Ascending aorta (tissue), 2 donors: ENCODE measurements at regions not wholly inside any gene's neighbourhood (a gene's known extent, or its start where the extent isn't known, plus 50 kb on each side); places are given as distances from the start of the nearest gene placed in this dataset.

Experiments used
- DNase-seq, 2 donors: peaks; one replicate each; pipeline ENCODE4 v3.0.0-alpha.2; 2019; ENCODE audit warnings: low spot score in 2 of 2
- H3K27ac ChIP-seq, 2 donors: fragments of 200-600 bp; sonication (generic); one replicate each; pipeline ENCODE4 v1.5.1; 2016 to 2017; ENCODE audit warnings: mild to moderate bottlenecking in 1 of 2
- H3K27me3 ChIP-seq: fragments of 200-600 bp; sonication (generic); one replicate; pipeline ENCODE4 v1.5.1; 2017
- H3K36me3 ChIP-seq, 2 donors: fragments of 200-600 bp; sonication (generic); one replicate each; pipeline ENCODE4 v1.5.1; 2016
- H3K4me1 ChIP-seq, 2 donors: fragments of 200-600 bp; sonication (generic); one replicate each; pipeline ENCODE4 v1.5.1; 2016 to 2017; ENCODE audit warnings: mild to moderate bottlenecking in 1 of 2
- H3K4me3 ChIP-seq, 2 donors: fragments of 200-600 bp; sonication (generic); one replicate each; pipeline ENCODE4 v1.5.1; 2016 to 2017; ENCODE audit warnings: mild to moderate bottlenecking in 1 of 2
- H3K9me3 ChIP-seq, 2 donors: fragments of 200-600 bp; sonication (generic); one replicate each; pipeline ENCODE4 v1.5.1; 2016
- intact Hi-C: fragments of 100-400 bp; cut with DNase I; formaldehyde crosslinking; loops from one replicate; pipeline ENCODE4 v1.15.1; 2023
- TF ChIP-seq, protein P1 (sequence below), 3 experiments: fragments of 200-600 bp in 2 of 3; fragments of 450-650 bp in 1 of 3; sonication (generic) in 2 of 3; IDR thresholded peaks; one replicate each; pipeline ENCODE4 v1.5.1; 2016 to 2019; ENCODE audit warnings: antibody characterized with exemption in 3 of 3, mild to moderate bottlenecking in 1 of 3, moderate library complexity in 1 of 3

DNA sequence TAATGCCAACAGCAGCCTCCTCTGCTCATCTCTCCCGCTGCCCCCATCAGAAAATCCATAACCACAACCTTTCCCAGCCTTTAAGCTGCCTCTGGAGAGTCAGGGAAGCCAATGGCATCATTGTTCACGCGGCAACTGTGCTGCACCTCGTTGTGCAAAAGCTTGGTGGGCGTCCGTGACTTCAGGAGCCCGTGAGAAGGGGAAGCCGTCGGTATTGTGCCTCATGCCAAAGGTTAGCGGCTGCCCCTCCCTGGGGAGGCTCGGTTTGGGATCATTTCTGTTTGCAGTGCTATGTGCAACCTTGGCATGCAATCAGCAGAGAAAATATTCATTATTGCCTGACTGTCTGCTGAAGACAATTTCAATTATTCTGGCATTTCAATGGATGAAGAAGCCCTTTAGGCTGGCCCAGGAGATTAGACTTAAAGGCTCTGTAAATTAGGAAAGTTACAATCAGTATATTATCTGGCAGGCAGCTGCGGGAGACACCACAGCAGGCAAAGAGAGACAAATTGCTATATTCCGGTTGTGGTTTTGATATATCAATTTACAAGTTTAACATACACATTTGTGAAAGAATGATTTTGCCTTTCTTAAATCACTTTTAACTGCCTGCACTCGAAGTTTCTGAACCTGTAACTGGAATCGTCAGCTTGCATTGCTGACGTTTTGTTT is 244.5 kb downstream of the GATA3 start:
- H3K36me3 ChIP-seq, result no peaks in the 10 kb centered on the region
- H3K4me3 ChIP-seq, result no peak overlapping the region
- H3K27ac ChIP-seq, result no peak overlapping the region
- no peaks in the 10 kb centered on the region for H3K27me3 ChIP-seq
- DNase-seq, result no peak
- intact Hi-C loops, result no loop called here
- no peaks in the 10 kb centered on the region for H3K4me1 ChIP-seq
- TF ChIP-seq, protein P1, sequence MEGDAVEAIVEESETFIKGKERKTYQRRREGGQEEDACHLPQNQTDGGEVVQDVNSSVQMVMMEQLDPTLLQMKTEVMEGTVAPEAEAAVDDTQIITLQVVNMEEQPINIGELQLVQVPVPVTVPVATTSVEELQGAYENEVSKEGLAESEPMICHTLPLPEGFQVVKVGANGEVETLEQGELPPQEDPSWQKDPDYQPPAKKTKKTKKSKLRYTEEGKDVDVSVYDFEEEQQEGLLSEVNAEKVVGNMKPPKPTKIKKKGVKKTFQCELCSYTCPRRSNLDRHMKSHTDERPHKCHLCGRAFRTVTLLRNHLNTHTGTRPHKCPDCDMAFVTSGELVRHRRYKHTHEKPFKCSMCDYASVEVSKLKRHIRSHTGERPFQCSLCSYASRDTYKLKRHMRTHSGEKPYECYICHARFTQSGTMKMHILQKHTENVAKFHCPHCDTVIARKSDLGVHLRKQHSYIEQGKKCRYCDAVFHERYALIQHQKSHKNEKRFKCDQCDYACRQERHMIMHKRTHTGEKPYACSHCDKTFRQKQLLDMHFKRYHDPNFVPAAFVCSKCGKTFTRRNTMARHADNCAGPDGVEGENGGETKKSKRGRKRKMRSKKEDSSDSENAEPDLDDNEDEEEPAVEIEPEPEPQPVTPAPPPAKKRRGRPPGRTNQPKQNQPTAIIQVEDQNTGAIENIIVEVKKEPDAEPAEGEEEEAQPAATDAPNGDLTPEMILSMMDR (IDR thresholded peaks at IDR 0.05), result no peak
- H3K9me3 ChIP-seq, result no peaks in the 10 kb centered on the region

DNA sequence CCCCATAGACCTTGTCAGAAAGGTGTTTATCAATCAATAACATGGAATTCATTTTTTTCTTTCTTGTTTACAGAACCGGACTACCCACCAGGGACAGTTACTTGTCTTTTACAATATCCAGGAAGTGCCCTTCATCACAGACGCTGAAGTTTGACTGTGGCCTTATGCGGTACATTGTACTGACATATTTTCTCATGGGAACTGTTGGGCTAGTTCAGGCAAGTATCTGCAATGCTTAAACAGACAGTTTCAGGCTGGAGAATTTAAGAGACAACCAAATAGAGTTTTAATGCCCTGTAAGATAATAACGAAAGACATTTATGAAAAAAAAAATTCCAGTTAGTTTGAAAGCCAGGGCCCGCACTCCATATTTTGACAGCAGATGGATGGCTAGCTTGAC is 246.4 kb downstream of the GATA3 start:
- Histone ChIP-seq H3K36me3 (no peaks in the 10 kb centered on the region), H3K4me3 (no peak overlapping the region), H3K4me1 (no peaks in the 10 kb centered on the region), H3K9me3 (no peaks in the 10 kb centered on the region), H3K27ac (no peak overlapping the region), H3K27me3 (no peaks in the 10 kb centered on the region)
- intact Hi-C loops, result no loop called here
- no peak for DNase-seq
- TF ChIP-seq, protein P1 (IDR thresholded peaks at IDR 0.05), result no peak

DNA sequence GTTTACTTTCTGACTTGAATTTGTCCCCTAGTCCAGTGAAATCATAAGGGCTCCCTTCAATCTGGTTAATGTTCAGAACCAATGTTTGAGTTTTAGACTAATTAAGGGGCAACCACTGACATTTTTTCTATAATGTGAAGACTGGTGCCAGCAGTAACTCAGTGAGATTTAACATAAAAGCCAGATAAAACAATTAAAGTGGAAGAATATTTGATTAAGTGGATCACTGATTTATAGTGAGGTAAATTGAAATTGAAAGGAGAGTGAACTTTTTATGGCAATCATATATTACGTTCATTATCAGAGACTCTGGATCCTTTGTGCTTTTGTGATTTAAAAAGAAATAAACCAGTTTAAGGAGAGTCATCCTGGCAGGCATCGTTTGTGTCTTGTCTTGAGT is 246.8 kb downstream of the GATA3 start:
- Histone ChIP-seq H3K4me1 (no peaks in the 10 kb centered on the region), H3K9me3 (no peaks in the 10 kb centered on the region), H3K4me3 (no peak overlapping the region), H3K36me3 (no peaks in the 10 kb centered on the region), H3K27ac (no peak overlapping the region), H3K27me3 (no peaks in the 10 kb centered on the region)
- no peak for DNase-seq
- TF ChIP-seq, protein P1 (IDR thresholded peaks at IDR 0.05), result no peak
- intact Hi-C loops, result no loop called here

DNA sequence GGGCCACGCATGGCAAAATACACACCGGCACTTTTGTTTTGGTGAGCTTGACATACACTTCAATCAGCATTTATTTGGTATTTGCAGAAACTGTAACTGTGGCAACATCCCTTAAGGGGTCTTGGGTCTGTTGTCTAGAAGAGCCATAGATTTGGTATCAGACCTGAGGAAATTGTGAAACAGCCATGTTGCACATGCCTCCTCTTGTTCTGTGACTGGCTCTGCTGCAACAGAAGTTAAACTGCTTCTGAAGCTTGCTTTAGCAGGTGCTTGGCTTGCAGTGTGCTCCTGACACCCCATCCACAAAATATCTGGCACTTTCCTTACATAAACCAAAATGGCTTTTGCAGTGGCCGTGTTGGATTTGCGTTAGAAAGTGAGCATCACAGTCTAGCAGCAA is 247.3 kb downstream of the GATA3 start:
- TF ChIP-seq, protein P1 (IDR thresholded peaks at IDR 0.05), result no peak
- Histone ChIP-seq H3K9me3 (no peaks in the 10 kb centered on the region), H3K4me3 (no peak overlapping the region), H3K27me3 (no peaks in the 10 kb centered on the region), H3K36me3 (no peaks in the 10 kb centered on the region), H3K27ac (no peak overlapping the region), H3K4me1 (no peaks in the 10 kb centered on the region)
- intact Hi-C loops, result no loop called here
- no peak for DNase-seq

DNA sequence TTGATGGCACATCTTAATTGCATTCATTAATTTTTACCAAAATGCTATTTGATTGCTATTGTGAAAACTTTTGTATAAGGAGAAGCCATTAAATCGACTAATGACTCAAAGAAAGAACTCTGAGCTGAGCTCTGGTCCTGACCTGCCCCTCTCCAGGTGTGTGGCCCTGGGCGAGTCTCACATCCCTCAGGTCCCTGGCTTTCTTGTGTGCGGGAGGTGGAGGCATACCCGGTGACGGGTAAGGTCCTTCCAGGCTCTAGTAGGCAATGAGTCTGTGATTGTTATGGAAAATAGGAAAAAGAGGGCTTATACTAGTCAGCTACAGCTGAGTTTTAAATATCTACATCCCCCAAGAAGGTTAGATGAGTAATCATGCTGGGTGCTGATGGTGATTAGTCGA is 248.1 kb downstream of the GATA3 start:
- Histone ChIP-seq H3K27me3 (no peaks in the 10 kb centered on the region), H3K9me3 (no peaks in the 10 kb centered on the region), H3K4me3 (no peak overlapping the region), H3K27ac (no peak overlapping the region), H3K4me1 (no peaks in the 10 kb centered on the region), H3K36me3 (no peaks in the 10 kb centered on the region)
- no peak for DNase-seq
- intact Hi-C loops, result no loop called here
- TF ChIP-seq, protein P1 (IDR thresholded peaks at IDR 0.05), result no peak

DNA sequence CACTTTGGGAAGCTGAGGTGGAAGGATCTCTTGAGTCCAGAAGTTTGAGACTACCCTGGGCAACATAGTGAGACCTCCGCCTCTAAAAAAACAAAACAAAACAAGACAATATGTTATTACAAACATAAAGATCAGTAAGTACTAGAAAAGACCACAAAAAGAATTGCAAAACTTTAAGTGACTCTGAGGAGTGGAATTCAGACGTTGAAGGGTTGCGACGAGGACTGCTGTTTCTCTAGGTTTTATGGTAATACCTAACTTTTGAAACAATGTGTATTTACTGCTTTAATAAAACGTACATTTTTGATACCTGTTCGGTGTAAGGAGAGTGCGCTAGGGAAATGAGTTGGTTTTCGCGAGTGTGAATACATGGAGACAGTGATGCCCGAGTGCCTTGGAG is 250.4 kb downstream of the GATA3 start:
- H3K4me1 ChIP-seq, result no peaks in the 10 kb centered on the region
- TF ChIP-seq, protein P1 (IDR thresholded peaks at IDR 0.05), result no peak
- no peaks in the 10 kb centered on the region for H3K36me3 ChIP-seq
- H3K27ac ChIP-seq, result no peak overlapping the region
- intact Hi-C loops, result no loop called here
- DNase-seq, result no peak
- H3K9me3 ChIP-seq, result no peaks in the 10 kb centered on the region
- no peaks in the 10 kb centered on the region for H3K27me3 ChIP-seq
- H3K4me3 ChIP-seq, result no peak overlapping the region
